K562 (cell line): ENCODE measurements at regions not wholly inside any gene's neighbourhood (a gene's known extent, or its start where the extent isn't known, plus 50 kb on each side); places are given as distances from the start of the nearest gene placed in this dataset.

Experiments
- ATAC-seq: fragments of 200-7000 bp; cut with Tn5 transposase; 3 replicates; pipeline ENCODE4 v1.9.1; 2020; ENCODE audit warnings: moderate library complexity
- BruUV-seq: library from RNA; stranded (reverse); fragments of 400-500 nt; replicated peaks from 2 replicates; lab custom pipeline; 2021; lab: Mats Ljungman, UMichigan
- CTCF ChIA-PET: fragments of 300-600 bp; formaldehyde crosslinking; extraction: SDS; loops from one replicate; lab custom pipeline; 2021; ENCODE audit warnings: low intra/inter-chr PET ratio; lab: Yijun Ruan, JAX
- POLR2A ChIA-PET: fragments of 300-600, 350-650 bp; sonication (Branson Sonifier 250); formaldehyde crosslinking; extraction: SDS; loops from one replicate; lab custom pipeline; 2021; ENCODE audit warnings: antibody characterized with exemption, inconsistent platforms; lab: Yijun Ruan, JAX
- DNase-seq, 4 experiments: peaks; one replicate each; pipeline versions ENCODE4 v3.0.0 to v3.0.0-alpha.2; 2011 to 2018; ENCODE audit warnings: low spot score in 3 of 4, mixed read lengths in 3 of 4; ENCODE audit errors: extremely low read depth in 1 of 4
- FAIRE-seq: peaks from 2 replicates; lab custom pipeline; 2011; peaks lifted over from hg19 to GRCh38; lab: Jason Lieb, UNC
- H2AFZ ChIP-seq: 2 replicates; pipeline ENCODE4 v1.6.0; 2011; ENCODE audit warnings: low read depth, low read length, control low read depth, inconsistent platforms
- H3K27ac ChIP-seq: fragments of 200-600 bp; 3 replicates; pipeline ENCODE4 v1.8.0; 2011; ENCODE audit warnings: low read depth, mild to moderate bottlenecking, control low read depth, inconsistent platforms, low read length, moderate library complexity, mixed read lengths; ENCODE audit errors: extremely low read depth
- H3K27me3 ChIP-seq, 2 experiments: fragments of 300-600 bp in 1 of 2; 2 replicates in 1 of 2; 3 replicates in 1 of 2; pipeline versions ENCODE4 v1.6.0 to v1.8.0; 2011; ENCODE audit warnings: inconsistent platforms in 2 of 2, low read length in 2 of 2, mild to moderate bottlenecking in 1 of 2, mixed read lengths in 1 of 2, moderate library complexity in 1 of 2; ENCODE audit not compliant: control insufficient read depth in 2 of 2, insufficient read depth in 2 of 2
- H3K36me3 ChIP-seq: fragments of 300-600 bp; 3 replicates; pipeline ENCODE4 v1.8.0; 2011; ENCODE audit warnings: mild to moderate bottlenecking, low read length, inconsistent platforms; ENCODE audit not compliant: control insufficient read depth, insufficient read depth
- H3K4me1 ChIP-seq, 2 experiments: fragments of 200-600 bp in 1 of 2; replicated peaks in 1 of 2; 2 replicates in 1 of 2; 3 replicates in 1 of 2; pipeline versions ENCODE4 v1.5.1 to v1.8.0; 2011; ENCODE audit warnings: inconsistent platforms in 2 of 2, low read length in 2 of 2, mild to moderate bottlenecking in 1 of 2, mixed read lengths in 1 of 2, moderate library complexity in 1 of 2; ENCODE audit not compliant: control insufficient read depth in 2 of 2, insufficient read depth in 2 of 2
- H3K4me2 ChIP-seq: 2 replicates; pipeline ENCODE4 v1.6.1; 2011; ENCODE audit warnings: low read length, control low read depth, inconsistent platforms, mixed read lengths; ENCODE audit not compliant: insufficient read depth
- H3K4me3 ChIP-seq: fragments of 200-600 bp; sonication (generic), shearing (Covaris generic); 2 replicates; pipeline ENCODE4 v1.5.1; 2016; ENCODE audit warnings: control low read depth, inconsistent platforms
- H3K79me2 ChIP-seq: fragments of 200-600 bp; 3 replicates; pipeline ENCODE4 v1.8.0; 2011; ENCODE audit warnings: low read length, inconsistent platforms; ENCODE audit not compliant: control insufficient read depth, insufficient read depth
- H3K9ac ChIP-seq, 2 experiments: 2 replicates each; pipeline versions ENCODE4 v1.6.0 to v1.6.1; 2011; ENCODE audit warnings: low read depth in 2 of 2, low read length in 2 of 2, control low read depth in 1 of 2, inconsistent platforms in 1 of 2, mild to moderate bottlenecking in 1 of 2, mixed read lengths in 1 of 2; ENCODE audit not compliant: insufficient read depth in 1 of 2
- H3K9me1 ChIP-seq: one replicate; pipeline ENCODE4 v1.6.0; 2011; ENCODE audit warnings: inconsistent platforms, mild to moderate bottlenecking, low read length, moderate library complexity; ENCODE audit not compliant: control insufficient read depth, insufficient read depth
- H3K9me3 ChIP-seq: replicated peaks from 2 replicates; pipeline ENCODE4 v1.5.1; 2011; ENCODE audit warnings: low read depth, low read length, inconsistent platforms; ENCODE audit not compliant: control insufficient read depth, insufficient read depth
- H4K20me1 ChIP-seq: replicated peaks from 2 replicates; pipeline ENCODE4 v1.6.1; 2011; ENCODE audit warnings: low read length, inconsistent platforms, mixed read lengths; ENCODE audit not compliant: control insufficient read depth, insufficient read depth
- NFIX ChIP-seq: fragments of 250-450 bp; sonication (Bioruptor Pico); IDR thresholded peaks from 2 replicates; pipeline ENCODE4 v1.4.0; 2020; ENCODE audit warnings: low read depth, mild to moderate bottlenecking, moderate library complexity
- NR2F6 ChIP-seq: fragments of 450-650 bp; formaldehyde crosslinking; IDR thresholded peaks from 2 replicates; pipeline ENCODE4 v1.4.0; 2020; ENCODE audit warnings: mild to moderate bottlenecking
- PCBP2 ChIP-seq: fragments of 200-400 bp; formaldehyde crosslinking; IDR thresholded peaks from 2 replicates; pipeline ENCODE4 v1.6.1; 2018; ENCODE audit warnings: low read length, low read depth, mild to moderate bottlenecking, moderate library complexity; ENCODE audit not compliant: poor library complexity, severe bottlenecking
- TAF7 ChIP-seq: fragments of 450-650 bp; IDR thresholded peaks from 2 replicates; pipeline ENCODE4 v1.6.1; 2016; ENCODE audit warnings: missing genetic modification characterization, missing compliant biosample characterization
- ZNF212 ChIP-seq: fragments of 450-650 bp; formaldehyde crosslinking; IDR thresholded peaks from 2 replicates; pipeline ENCODE4 v1.4.0; 2020; ENCODE audit warnings: mild to moderate bottlenecking
- WGBS: fragments of 100-300 bp; shearing (Covaris generic); methylation state at CpG from one replicate; pipeline ENCODE4 v1.1.6; 2016; ENCODE audit warnings: low coverage, mixed read lengths; ENCODE audit not compliant: insufficient coverage; ENCODE audit errors: missing lambda C conversion rate; 5-methylcytosine and 5-hydroxymethylcytosine counted together
- in situ Hi-C: fragments of 300-500 bp; cut with MboI; formaldehyde crosslinking; loops from 4 replicates; pipeline ENCODE4 v1.15.0; 2018; ENCODE audit warnings: inconsistent platforms, mixed read lengths
- intact Hi-C: fragments of 100-400 bp; cut with micrococcal nuclease; formaldehyde crosslinking; loops from 2 replicates; pipeline ENCODE4 v1.14.2; 2022
- TF ChIP-seq, protein P1 (sequence below): fragments of 250-450 bp; sonication (Bioruptor Pico); IDR thresholded peaks from 2 replicates; pipeline ENCODE4 v1.9.0; 2021; ENCODE audit warnings: mild to moderate bottlenecking

DNA sequence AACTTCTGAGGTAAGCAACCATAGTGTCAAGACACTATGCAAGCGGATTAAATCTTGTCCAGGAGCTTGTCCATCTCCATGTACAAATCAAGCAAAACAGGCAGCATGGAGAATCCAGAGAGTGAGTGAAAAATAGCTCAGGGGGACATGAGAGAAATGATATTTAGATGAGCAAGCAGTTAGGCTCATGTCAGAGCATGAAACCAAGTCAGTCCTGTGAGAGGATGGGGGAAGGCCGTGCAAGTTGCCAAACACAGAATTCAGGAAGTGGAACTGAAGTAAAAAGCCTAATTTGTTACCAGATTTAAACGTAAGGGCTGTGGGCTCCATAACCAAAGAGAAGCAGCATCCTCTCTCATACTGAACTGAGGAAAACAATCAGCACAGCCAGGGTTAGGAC lies 995.9 kb downstream of the MCTP2 start:
- FAIRE-seq (no peak), DNase-seq (no peak), ATAC-seq (no peak)
- no TSS peak for BruUV-seq
- Histone ChIP-seq H3K36me3 (no peaks in the 10 kb centered on the region), H3K4me1 (no peaks in the 10 kb centered on the region), H3K9ac (no peak overlapping the region), H3K79me2 (no peaks in the 10 kb centered on the region), H3K4me3 (no peak overlapping the region), H2AFZ (no peak overlapping the region), H3K27ac (no peak overlapping the region), H3K9me3 (0 out of 2 replicates have a peak, but pooled peaks cover 3% of the 10 kb centered on the region), H4K20me1 (no peaks in the 10 kb centered on the region), H3K9me1 (no peaks in the 10 kb centered on the region), H3K4me2 (no peak overlapping the region), H3K27me3 (no peaks in the 10 kb centered on the region)
- TF ChIP-seq, protein P1, sequence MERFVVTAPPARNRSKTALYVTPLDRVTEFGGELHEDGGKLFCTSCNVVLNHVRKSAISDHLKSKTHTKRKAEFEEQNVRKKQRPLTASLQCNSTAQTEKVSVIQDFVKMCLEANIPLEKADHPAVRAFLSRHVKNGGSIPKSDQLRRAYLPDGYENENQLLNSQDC (CRISPR knock-in tag) = no peak
- no peak for TF ChIP-seq ZNF212 (CRISPR knock-in tag)
- TF ChIP-seq NFIX (CRISPR knock-in tag) = no peak
- no peak for TF ChIP-seq NR2F6
- no peak for TF ChIP-seq PCBP2
- no peak for TF ChIP-seq TAF7 (tag)
- CTCF ChIA-PET = no interaction called here
- 0% methylated on average over 3 of the region's 3 CpGs for WGBS
- POLR2A ChIA-PET = no interaction called here
- intact Hi-C loops = no loop called here
- in situ Hi-C loops = no loop called here
